T-helper 9 cell (primary cell): ENCODE measurements at regions not wholly inside any gene's neighbourhood (a gene's known extent, or its start where the extent isn't known, plus 50 kb on each side); places are given as distances from the start of the nearest gene placed in this dataset.
"Not testable (repeated sequence)": the region's sequence is repeated elsewhere in the genome, so short reads cannot be mapped to it uniquely, and the experiment has no call there.

Experiments used
- DNase-seq: peaks from one replicate; pipeline ENCODE4 v3.0.0-alpha.2; 2020

- DNase-seq, result no peak
Measured at GRCh38 chr15:31221936-31222515, 104.6 kb upstream of the KLF13 start.

DNA sequence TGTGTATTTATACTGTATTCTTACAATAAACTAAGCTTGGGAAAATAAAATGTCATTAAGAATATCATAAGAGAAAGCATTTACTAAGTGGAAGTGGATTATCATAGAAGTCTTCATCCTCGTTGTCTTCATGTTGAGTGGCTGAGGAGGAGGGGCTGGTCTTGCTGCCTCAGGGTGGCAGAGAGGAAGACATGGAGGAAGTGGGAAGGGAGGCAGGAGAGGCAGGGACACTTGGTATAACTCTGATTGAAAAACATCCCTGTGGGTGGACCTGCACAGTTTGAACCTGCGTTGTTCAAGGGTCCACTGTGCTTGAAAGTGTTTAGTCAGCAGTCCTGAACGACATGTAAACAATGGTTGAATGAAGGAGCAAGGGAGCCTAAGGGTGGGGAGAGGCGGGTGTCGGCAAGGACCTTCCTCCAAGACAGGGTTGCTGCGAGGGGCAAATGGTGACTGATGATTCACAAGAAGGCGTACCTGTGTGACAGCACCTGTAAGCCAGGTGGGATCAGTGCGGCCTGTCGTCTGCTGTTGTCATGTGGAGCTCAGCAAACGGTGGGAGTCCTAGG, 103.8 kb upstream of the KLF13 start:
- no peak for DNase-seq

- DNase-seq, result no peak
Measured at GRCh38 chr15:31223478-31224350, 102.9 kb upstream of the KLF13 start.

DNA sequence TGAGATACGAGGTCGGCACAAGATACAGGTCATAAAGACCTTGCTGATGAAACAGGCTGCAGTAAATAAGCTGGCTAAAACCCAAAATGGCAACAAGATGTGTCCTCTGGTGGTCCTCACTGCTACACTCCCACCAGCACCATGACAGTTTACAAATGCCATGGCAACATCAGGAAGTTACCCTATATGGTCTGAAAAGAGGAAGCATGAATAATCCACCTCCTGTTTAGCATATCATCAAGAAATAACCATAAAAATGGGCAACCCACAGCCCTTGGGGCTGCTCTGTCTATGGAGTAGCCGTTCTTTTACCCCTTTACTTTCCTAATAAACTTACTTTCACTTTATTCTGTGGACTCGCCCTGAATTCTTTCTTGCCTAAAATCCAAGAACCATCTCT, 102.0 kb upstream of the KLF13 start:
- DNase-seq, result not testable (repeated sequence)

DNA sequence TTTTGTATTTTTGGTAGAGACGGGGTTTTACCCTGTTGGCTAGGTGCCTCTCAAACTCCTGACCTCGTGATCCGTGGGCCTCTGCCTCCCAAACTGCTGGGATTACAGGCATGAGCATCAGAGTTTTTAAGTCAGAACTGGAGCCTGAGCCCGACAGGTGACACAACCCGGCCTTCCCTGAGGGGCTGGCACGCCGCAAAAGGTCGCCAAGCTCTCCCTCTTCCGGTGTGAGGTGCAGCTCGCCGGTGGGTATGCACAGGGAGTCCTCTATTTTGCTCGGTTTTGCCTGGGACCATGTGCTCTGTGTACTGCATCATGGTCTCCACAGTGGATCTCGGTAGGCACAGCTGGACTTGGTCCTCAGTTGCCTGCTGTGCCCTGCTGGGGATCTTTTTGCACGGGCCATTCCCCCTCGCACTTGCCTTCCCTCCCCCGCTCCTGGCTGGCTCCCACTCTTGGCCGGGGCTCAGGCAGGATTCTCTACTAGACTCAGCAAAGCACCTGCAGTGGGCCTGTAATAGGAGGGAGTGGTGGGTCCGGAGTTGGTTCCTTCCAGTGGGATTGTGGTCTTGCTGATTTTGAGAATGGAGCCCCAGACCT, 101.2 kb upstream of the KLF13 start:
- DNase-seq, result no peak

GRCh38 chr15:31226021-31226420, 100.6 kb upstream of the KLF13 start:
- DNase-seq, result no peak

DNA sequence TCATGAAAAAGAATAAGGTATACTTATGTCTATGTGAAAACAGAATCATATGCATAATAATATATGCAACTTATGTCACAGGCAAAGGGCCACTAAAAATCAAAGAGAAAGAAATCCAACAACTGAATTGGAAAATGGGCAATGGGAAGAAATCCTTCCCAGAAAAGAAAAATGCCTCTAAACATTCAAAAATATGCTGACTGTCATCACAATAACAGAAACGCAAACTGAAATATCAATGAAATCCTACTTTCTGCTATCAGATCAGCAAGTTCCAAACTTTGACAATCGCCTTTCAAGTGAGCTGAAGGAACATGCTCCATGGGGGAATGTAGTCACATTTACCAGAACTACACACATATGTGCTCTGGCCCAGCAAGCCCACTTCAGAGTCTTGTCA, 99.4 kb upstream of the KLF13 start:
- DNase-seq, result no peak

DNA sequence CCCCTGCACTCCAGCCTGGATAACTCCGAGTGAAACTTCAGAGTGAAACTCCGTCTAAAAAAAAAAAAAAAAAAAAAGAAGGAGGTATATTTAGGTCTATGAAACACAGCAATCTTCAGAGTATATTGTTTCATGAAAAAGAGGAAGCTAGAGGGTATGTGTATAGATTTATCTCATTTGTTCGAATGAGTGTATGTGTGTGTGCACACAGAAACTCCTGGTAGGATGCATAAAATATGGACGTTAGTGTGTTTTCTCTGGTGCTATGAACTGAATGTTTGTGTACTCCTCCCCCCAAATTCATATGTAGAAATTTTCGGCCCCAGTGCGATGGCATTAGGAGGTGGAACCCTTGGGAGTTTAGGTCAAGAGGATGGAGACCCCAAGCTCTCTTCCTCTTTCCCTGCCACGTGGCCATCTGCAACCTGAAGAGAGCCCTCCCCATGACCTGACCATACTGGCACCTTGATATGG, 98.6 kb upstream of the KLF13 start:
- no peak for DNase-seq

DNA sequence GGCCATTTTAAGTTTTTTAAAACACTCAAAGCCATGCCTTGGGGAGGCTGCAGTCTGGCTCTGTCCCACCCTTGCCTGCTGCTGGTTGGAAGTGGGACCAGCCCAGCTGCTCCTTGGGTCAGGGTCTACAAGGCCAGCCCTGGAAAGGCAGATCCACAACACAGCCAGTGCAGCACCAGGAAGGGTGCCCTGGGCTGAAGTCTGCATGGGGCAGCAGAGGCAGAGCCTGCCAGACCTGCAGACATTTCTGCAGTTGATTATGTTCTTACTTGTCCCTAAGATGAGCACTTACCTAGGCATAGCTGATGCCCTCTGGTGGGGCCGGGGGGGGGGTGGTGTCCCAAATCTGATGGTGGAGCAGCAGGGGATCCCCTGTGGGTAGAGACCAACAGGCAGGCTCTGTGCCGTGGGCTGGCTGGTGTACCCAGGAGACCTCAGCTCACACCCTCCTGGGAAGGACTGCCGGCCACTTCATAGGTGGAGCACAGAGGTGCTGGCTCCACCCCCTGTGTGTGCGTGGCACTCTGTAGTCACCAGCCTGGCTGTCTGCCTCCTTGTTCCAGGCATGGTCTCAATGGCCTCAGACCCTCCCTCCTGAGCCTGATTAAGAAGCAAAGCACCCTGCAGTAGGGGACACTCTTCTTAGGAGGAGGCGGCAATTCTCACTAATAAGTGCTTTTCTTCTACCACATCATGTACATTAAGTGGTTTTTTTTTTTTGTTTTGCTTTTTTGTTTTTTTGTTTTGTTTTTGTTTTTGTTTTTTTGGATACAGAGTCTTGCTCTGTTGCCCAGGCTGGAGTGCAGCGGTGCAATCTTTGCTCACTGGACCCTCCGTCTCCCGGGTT, 97.4 kb upstream of the KLF13 start:
- DNase-seq, result no peak

DNA sequence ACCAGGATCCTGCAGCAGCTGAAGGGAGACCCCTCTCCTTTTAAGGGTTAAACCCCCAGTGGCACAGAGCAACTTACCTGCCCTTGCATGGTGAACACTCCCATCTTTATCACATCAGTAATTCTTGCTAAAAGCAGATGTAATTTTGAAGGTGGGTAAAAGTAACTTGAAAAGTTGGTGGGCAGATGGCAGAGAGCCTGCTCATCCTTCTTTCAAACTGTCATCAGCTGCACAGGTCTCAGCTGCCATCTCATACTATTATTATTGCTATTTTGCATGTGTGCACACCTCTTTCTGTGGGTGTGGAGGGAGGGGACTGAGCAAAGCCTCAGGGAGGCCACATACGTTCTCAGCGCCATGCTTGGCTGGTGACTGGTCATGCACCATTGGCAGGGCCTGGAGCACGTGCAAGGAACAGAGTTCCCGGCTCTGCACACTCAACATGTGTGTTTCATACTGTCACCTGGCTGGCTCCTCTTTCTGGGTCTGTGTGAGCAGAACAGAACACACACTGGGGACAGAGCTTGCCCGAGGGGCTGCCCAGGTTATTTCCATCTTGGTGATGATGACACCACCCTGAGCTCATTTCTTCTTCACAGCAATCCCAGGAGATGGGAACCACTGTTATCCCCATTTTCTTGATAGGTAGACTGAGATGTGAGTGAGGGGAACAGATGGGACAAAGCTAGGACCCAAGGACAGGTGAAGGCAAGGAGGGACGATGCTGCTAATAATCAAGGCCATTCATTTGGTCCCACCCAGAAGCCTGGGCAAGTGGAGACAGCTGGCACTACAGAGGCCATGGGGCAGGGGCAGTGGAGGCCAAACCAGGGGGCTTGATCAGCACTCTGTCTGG, 95.8 kb upstream of the KLF13 start:
- DNase-seq, result no peak

GRCh38 chr15:31234815-31235214, 91.8 kb upstream of the KLF13 start:
- DNase-seq, result no peak

GRCh38 chr15:31235311-31236183, 91.1 kb upstream of the KLF13 start:
- DNase-seq, result no peak

- no peak for DNase-seq
Measured at GRCh38 chr15:31236184-31237042, 90.2 kb upstream of the KLF13 start.

- no peak for DNase-seq
Measured at GRCh38 chr15:31237043-31237324, 89.7 kb upstream of the KLF13 start.

GRCh38 chr15:31238906-31239305, 87.7 kb upstream of the KLF13 start:
- no peak for DNase-seq

GRCh38 chr15:31239409-31239808, 87.2 kb upstream of the KLF13 start:
- DNase-seq, result no peak

- DNase-seq, result no peak
Measured at GRCh38 chr15:31241888-31242522, 84.6 kb upstream of the KLF13 start.

- no peak for DNase-seq
Measured at GRCh38 chr15:31243895-31244294, 82.7 kb upstream of the KLF13 start.

GRCh38 chr15:31245135-31245689, 81.4 kb upstream of the KLF13 start:
- no peak for DNase-seq
